ENCODE measurements at regions not wholly inside any gene's neighbourhood (a gene's known extent, or its start where the extent isn't known, plus 50 kb on each side); places are given as distances from the start of the nearest gene placed in this dataset.

- H3K27ac Mint-ChIP-seq: no peak overlapping the region
- POLR2A ChIA-PET: no interaction called here
Observed at GRCh38 chr21:19141511-19141910, 737.9 kb upstream of the TMPRSS15 start.

GRCh38 chr21:19145682-19146293 lies 742.2 kb upstream of the TMPRSS15 start:
- POLR2A ChIA-PET: no interaction called here
- no peaks in the 10 kb centered on the region for H3K27me3 Mint-ChIP-seq

More at GRCh38 chr21:19141511-19141910, 737.9 kb upstream of the TMPRSS15 start:
- TF ChIP-seq CTCF (IDR thresholded peaks at IDR 0.05): no peak
- H3K4me3 Mint-ChIP-seq: no peak overlapping the region
- H3K27me3 Mint-ChIP-seq: no peaks in the 10 kb centered on the region
- intact Hi-C loops (cut with micrococcal nuclease): no loop called here
- peaks cover 3% of the 10 kb centered on the region for H3K9me3 Mint-ChIP-seq
- ATAC-seq: no peak
- DNase-seq: no peak
- CTCF ChIA-PET: no interaction called here
- H3K36me3 Mint-ChIP-seq (ENCODE audit: low read depth): no peaks in the 10 kb centered on the region
- H3K4me1 Mint-ChIP-seq (ENCODE audit: low read depth): no peaks in the 10 kb centered on the region

GRCh38 chr21:19148056-19148455 lies 744.5 kb upstream of the TMPRSS15 start:
- no peaks in the 10 kb centered on the region for H3K27me3 Mint-ChIP-seq
- POLR2A ChIA-PET: no interaction called here
- no peak overlapping the region for H3K4me3 Mint-ChIP-seq
- DNase-seq (no peak), ATAC-seq (no peak)
- intact Hi-C loops (cut with micrococcal nuclease): no loop called here
- CTCF ChIA-PET: no interaction called here
- H3K4me1 Mint-ChIP-seq (ENCODE audit: low read depth): no peaks in the 10 kb centered on the region
- H3K36me3 Mint-ChIP-seq (ENCODE audit: low read depth): no peaks in the 10 kb centered on the region
- no peak for TF ChIP-seq CTCF (IDR thresholded peaks at IDR 0.05)
- no peak overlapping the region for H3K27ac Mint-ChIP-seq
- H3K9me3 Mint-ChIP-seq: peaks cover 5% of the 10 kb centered on the region

More at GRCh38 chr21:19145682-19146293, 742.2 kb upstream of the TMPRSS15 start:
- no peaks in the 10 kb centered on the region for H3K36me3 Mint-ChIP-seq (ENCODE audit: low read depth)
- CTCF ChIA-PET: no interaction called here
- H3K4me3 Mint-ChIP-seq: no peak overlapping the region
- DNase-seq (no peak), ATAC-seq (no peak)
- H3K4me1 Mint-ChIP-seq (ENCODE audit: low read depth): no peaks in the 10 kb centered on the region
- H3K27ac Mint-ChIP-seq: no peak overlapping the region
- peaks cover 5% of the 10 kb centered on the region for H3K9me3 Mint-ChIP-seq
- no peak for TF ChIP-seq CTCF (IDR thresholded peaks at IDR 0.05)
- intact Hi-C loops (cut with micrococcal nuclease): no loop called here

- Mint-ChIP-seq H3K9me3 (peaks cover 8% of the 10 kb centered on the region), H3K36me3 (ENCODE audit: low read depth) (no peaks in the 10 kb centered on the region), H3K27me3 (no peaks in the 10 kb centered on the region), H3K4me3 (no peak overlapping the region), H3K27ac (no peak overlapping the region), H3K4me1 (ENCODE audit: low read depth) (no peaks in the 10 kb centered on the region)
- DNase-seq: no peak
- no peak for ATAC-seq
- intact Hi-C loops (cut with micrococcal nuclease): no loop called here
- no peak for TF ChIP-seq CTCF (IDR thresholded peaks at IDR 0.05)
- ChIA-PET CTCF (no interaction called here), POLR2A (no interaction called here)
Observed at GRCh38 chr21:19171585-19171984, 768.0 kb upstream of the TMPRSS15 start.

- no peaks in the 10 kb centered on the region for H3K4me1 Mint-ChIP-seq (ENCODE audit: low read depth)
- H3K36me3 Mint-ChIP-seq (ENCODE audit: low read depth): no peaks in the 10 kb centered on the region
- CTCF ChIA-PET: no interaction called here
- no peak for DNase-seq
- peaks cover 2% of the 10 kb centered on the region for H3K9me3 Mint-ChIP-seq
- POLR2A ChIA-PET: no interaction called here
- no peak for TF ChIP-seq CTCF (IDR thresholded peaks at IDR 0.05)
- no peak overlapping the region for H3K27ac Mint-ChIP-seq
- H3K4me3 Mint-ChIP-seq: no peak overlapping the region
- no peak for ATAC-seq
- intact Hi-C loops (cut with micrococcal nuclease): no loop called here
- H3K27me3 Mint-ChIP-seq: no peaks in the 10 kb centered on the region
Observed at GRCh38 chr21:19181604-19182140, 778.1 kb upstream of the TMPRSS15 start.
